ENCODE measurements at regions not wholly inside any gene's neighbourhood (a gene's known extent, or its start where the extent isn't known, plus 50 kb on each side); places are given as distances from the start of the nearest gene placed in this dataset.

DNA sequence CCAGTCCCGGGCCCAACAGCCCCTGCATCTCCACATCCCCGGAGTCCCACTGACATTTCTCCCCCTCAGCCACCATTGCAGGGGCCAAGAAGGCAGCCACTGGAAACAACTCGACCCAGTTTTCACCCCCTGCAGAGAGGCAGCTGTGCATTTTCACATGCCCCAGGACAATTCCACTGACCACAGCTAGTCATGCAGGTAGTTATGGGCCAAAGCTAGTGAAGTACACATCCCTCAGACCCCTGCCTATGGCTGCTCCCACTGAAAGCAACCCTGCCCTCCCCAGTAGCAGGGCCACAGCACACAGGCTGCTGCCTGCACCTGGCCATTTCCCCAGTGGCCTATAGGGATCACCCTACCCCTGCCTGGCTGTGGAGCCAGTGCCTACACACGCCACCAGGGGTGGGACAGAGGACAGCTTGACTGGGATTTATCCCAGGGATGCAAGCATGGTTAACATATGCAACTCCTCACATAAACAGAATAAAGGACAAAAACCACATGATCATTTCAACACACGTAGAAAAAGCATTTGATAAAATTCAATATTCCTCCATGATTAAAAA lies 154.0 kb downstream of the NDUFA12 start:
- Histone ChIP-seq H3K27me3 (replicated peaks; ENCODE audit: insufficient read depth) (no peaks in the 10 kb centered on the region), H3K27ac (no peak overlapping the region), H3K36me3 (no peaks in the 10 kb centered on the region), H3K4me1 (replicated peaks) (no peaks in the 10 kb centered on the region), H3K9me3 (no peaks in the 10 kb centered on the region), H3K4me3 (no peak overlapping the region)
- DNase-seq (ENCODE audit: low spot score) = no peak
- TF ChIP-seq, protein P1, sequence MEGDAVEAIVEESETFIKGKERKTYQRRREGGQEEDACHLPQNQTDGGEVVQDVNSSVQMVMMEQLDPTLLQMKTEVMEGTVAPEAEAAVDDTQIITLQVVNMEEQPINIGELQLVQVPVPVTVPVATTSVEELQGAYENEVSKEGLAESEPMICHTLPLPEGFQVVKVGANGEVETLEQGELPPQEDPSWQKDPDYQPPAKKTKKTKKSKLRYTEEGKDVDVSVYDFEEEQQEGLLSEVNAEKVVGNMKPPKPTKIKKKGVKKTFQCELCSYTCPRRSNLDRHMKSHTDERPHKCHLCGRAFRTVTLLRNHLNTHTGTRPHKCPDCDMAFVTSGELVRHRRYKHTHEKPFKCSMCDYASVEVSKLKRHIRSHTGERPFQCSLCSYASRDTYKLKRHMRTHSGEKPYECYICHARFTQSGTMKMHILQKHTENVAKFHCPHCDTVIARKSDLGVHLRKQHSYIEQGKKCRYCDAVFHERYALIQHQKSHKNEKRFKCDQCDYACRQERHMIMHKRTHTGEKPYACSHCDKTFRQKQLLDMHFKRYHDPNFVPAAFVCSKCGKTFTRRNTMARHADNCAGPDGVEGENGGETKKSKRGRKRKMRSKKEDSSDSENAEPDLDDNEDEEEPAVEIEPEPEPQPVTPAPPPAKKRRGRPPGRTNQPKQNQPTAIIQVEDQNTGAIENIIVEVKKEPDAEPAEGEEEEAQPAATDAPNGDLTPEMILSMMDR (IDR thresholded peaks at IDR 0.05) = no peak
- no peak for TF ChIP-seq POLR2A (IDR thresholded peaks at IDR 0.05)
- TF ChIP-seq POLR2AphosphoS5 (IDR thresholded peaks at IDR 0.05) = no peak
- intact Hi-C loops (cut with DNase I) = no loop called here
- 87% methylated on average over 5 of the region's 5 CpGs for WGBS

DNA sequence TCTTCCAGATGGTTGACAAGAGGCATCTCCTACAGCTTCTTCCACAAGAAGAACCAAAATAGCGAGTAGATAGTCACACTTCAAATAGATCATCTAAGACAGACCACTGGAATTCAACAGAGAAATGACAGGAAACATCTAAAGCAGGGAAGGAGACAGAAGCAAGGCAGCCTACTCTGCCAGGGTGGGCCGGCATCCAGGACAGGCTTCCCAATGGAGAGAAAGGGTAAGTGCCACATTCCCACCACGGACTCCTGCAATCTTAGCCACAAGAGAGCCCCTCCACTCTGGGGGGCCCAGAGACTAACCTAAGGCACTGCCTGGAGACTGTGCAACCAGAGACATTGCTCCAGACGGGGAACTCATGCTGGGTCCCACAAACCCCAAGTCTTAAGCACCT lies 154.5 kb downstream of the NDUFA12 start:
- intact Hi-C loops (cut with DNase I) = no loop called here
- H3K4me3 ChIP-seq = no peak overlapping the region
- WGBS = 88% methylated on average over 4 of the region's 4 CpGs
- no peaks in the 10 kb centered on the region for H3K27me3 ChIP-seq (replicated peaks; ENCODE audit: insufficient read depth)
- H3K4me1 ChIP-seq (replicated peaks) = no peaks in the 10 kb centered on the region
- H3K9me3 ChIP-seq = no peaks in the 10 kb centered on the region
- H3K36me3 ChIP-seq = no peaks in the 10 kb centered on the region
- H3K27ac ChIP-seq = no peak overlapping the region
- DNase-seq (ENCODE audit: low spot score) = no peak
- TF ChIP-seq, protein P1 (IDR thresholded peaks at IDR 0.05) = no peak
- TF ChIP-seq POLR2AphosphoS5 (IDR thresholded peaks at IDR 0.05) (no peak), POLR2A (IDR thresholded peaks at IDR 0.05) (no peak)

DNA sequence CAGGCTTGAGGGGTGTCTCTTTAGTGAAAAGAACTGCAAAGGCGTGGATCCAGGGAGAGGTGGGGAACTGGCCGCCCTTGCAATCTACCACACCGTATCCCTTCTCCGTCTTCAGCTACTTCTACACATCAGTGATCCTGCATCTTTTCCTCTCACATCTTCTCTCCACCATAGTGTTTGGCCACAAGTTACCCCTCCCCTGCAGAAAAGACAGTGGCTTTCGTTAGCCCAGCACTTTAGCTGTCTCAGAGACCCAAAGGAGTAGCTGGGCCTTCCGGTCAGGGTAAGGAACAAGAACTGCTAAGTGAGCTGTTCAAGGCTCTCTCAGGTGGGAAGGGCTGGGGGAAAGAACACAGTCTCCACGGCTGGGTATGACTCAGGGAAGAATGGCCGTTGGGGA lies 158.4 kb downstream of the NDUFA12 start:
- H3K9me3 ChIP-seq = no peaks in the 10 kb centered on the region
- H3K36me3 ChIP-seq = no peaks in the 10 kb centered on the region
- H3K4me3 ChIP-seq = no peak overlapping the region
- H3K27ac ChIP-seq = no peak overlapping the region
- H3K27me3 ChIP-seq (replicated peaks; ENCODE audit: insufficient read depth) = no peaks in the 10 kb centered on the region
- TF ChIP-seq POLR2A (IDR thresholded peaks at IDR 0.05) (no peak), POLR2AphosphoS5 (IDR thresholded peaks at IDR 0.05) (no peak)
- TF ChIP-seq, protein P1 (IDR thresholded peaks at IDR 0.05) = no peak
- intact Hi-C loops (cut with DNase I) = no loop called here
- no peak for DNase-seq (ENCODE audit: low spot score)
- WGBS = 93% methylated on average over 8 of the region's 8 CpGs
- H3K4me1 ChIP-seq (replicated peaks) = no peaks in the 10 kb centered on the region

DNA sequence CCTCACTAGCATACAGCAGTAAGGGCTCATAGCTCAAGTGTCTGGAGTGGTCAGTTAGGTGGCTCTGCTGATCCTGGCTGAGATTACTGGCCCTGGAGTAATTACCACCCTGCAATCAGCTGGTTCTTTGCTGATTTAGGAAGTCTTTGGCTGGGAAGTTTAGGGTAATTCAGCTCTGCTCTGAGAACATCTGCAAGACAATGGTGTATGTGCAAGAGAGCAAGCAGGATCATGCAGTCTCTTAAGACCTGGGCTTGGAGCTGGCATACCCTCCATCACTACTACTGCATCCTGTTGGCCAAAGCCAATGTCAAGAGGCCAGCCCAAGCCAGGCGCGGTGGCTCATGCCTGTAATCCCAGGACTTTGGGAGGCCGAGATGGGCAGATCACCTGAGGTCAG lies 159.0 kb downstream of the NDUFA12 start:
- WGBS = 93% methylated on average over 3 of the region's 3 CpGs
- intact Hi-C loops (cut with DNase I) = no loop called here

More for the DNA sequence above, 159.0 kb downstream of the NDUFA12 start:
- Histone ChIP-seq H3K9me3 (no peaks in the 10 kb centered on the region), H3K4me3 (no peak overlapping the region), H3K36me3 (no peaks in the 10 kb centered on the region), H3K4me1 (replicated peaks) (no peaks in the 10 kb centered on the region), H3K27me3 (replicated peaks; ENCODE audit: insufficient read depth) (no peaks in the 10 kb centered on the region), H3K27ac (no peak overlapping the region)
- no peak for DNase-seq (ENCODE audit: low spot score)
- TF ChIP-seq POLR2AphosphoS5 (IDR thresholded peaks at IDR 0.05) = no peak
- TF ChIP-seq POLR2A (IDR thresholded peaks at IDR 0.05) = no peak
- TF ChIP-seq, protein P1 (IDR thresholded peaks at IDR 0.05) = no peak

Data from prostate gland (tissue), 2 donors.